GM18907 (cell line): ENCODE measurements at regions not wholly inside any gene's neighbourhood (a gene's known extent, or its start where the extent isn't known, plus 50 kb on each side); places are given as distances from the start of the nearest gene placed in this dataset.
"Not testable (repeated sequence)": the region's sequence is repeated elsewhere in the genome, so short reads cannot be mapped to it uniquely, and the experiment has no call there.

Experiments
- ATAC-seq: cut with Tn5 transposase; IDR thresholded peaks from one replicate; pipeline ENCODE4 v1.9.1; 2021; ENCODE audit warnings: mild to moderate bottlenecking, moderate library complexity; ENCODE audit not compliant: unreplicated experiment

DNA sequence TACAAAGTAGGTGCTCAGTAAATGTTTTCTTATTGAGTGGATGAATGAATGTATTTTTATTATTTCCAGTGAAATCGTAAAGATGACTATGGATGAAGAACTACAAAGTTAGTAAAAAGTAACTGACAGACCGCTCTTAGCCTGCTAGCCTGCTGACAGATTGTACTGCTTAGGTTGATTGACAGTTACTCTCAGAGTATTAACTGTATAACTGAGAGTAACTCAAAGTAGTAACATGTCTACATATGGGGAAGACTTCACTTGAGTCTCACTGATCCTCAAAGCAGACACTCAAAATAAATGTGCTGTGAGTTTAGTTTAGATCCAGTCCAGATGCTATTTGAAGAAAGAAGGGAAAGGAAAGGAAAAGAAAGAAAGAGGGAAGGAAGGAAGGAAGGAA lies 272.3 kb upstream of the AMIGO2 start:
- ATAC-seq, result no peak

DNA sequence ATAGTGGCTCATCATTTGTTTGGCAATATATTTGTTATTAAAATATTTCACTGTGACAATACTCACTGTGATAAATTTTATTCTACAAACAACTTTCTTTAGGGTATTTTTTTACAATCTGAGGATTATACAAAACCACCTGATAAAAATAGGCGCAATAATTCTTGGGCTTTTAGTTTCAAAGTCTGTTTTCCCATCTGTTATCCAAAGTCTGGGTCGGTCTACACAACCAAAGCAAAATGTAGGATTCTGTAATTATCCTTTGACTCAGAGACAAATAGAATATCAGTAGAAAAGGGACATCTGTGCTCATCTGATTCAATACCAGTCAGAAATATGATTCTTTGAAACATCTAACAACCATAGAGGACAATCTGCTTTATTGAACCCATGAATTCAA lies 271.8 kb upstream of the AMIGO2 start:
- ATAC-seq, result no peak

DNA sequence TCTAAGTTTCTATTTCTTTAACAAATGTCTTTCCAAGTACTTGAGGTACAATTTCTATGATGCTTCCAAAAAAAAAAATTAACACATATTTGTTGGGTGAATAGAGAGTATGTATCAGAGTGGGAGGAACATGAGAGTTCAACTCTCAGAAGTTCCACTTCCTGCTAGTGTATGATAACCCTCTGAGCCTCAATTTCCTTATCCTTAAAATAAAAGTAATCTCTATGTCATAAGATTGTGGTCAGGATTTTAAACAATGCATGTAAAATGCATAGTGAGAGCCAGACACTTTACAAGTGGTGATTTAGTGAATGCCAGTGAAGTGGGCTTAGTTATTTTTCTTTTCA lies 270.3 kb upstream of the AMIGO2 start:
- ATAC-seq, result no peak

DNA sequence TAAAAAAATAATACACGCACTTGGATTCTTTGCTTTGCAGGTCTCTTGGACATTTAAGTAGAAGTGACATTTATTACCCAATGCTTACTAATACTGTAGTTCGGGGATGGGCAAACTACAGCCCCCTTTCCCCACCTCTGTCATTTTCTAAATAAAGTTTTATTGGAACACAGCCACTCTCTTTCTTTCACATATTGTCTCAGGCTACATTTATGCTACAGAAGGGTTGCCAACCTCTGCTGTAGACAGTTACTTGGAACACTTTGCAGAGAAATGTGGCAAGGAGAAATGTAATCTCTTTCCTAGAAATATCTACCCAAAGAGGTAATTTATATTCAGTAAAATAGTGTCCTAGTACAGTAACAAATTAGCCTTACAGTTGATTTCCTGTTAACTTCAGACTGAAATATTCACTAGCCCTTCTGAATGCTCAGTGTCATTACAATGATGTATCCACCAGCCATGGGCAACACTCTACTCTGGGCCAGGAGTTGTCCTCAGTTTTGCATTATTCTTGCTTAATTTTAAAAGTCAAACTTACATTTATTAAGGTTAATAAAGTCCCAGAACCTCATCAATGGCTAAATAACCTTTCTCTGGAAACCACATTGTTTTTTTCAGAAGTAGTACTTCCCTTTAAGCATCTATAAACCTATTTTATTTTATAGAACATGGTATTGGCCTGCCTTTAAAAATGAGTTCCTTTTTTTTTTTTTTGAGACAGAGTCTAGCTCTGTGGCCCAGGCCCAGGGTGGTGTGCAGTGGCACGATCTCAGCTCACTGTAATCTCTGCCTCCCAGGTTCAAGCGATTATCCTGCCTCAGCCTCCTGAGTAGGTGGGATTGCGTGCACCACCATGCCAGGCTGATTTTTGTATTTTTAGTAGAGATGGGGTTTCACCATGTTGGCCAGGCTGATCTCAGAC lies 269.6 kb upstream of the AMIGO2 start:
- no peak for ATAC-seq

DNA sequence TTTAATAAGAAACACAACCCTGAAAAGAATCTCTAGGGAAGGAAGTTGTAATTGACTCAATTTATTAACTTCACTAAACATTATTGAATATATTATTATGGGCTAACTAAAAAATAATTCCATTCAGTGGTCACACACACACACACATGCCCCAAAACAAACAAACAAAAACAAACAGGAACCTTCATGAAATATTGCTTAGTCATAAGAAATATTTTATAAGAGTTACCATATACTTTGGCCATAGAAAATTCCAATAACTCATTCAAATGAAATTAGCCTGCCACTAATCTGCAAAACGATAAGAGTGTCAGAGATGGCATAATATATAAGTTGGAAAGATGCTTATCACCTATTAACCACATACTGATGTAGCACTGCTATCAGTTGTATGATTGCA lies 268.4 kb upstream of the AMIGO2 start:
- ATAC-seq, result no peak

DNA sequence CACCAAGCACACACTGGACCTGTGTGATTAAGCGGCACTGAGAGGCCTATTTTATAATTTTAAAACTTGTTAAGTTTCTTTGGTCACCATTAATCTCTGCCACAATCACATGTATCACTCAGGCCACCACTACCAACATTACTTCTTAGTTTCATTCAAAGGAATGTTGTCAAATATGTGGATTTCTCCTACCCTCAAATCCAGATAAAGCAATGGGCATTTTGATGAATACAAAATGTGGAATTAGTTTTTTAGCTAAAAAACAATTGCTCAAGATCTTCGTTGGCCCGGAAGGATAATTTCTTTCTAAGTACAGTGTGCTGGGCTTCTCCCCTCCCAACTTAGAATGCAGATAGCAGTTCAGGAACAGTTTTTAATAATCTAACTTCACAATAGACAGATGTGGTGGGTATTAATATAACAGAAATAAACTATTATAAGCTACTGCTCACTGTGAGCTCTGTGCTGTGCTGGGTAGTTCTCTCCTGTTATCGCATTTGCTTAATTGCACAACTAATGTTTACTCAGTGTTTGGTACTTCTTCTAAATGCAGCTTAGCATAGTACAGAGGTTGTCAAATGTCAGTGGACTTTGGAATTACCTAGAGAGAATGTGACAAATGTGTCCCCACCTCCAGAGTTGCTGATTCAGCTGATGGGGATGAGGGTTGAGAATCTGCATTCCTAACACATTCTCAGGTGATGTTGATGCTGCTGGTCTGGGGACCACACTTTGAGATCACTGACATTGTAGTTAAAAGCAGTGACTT lies 266.7 kb upstream of the AMIGO2 start:
- no peak for ATAC-seq

DNA sequence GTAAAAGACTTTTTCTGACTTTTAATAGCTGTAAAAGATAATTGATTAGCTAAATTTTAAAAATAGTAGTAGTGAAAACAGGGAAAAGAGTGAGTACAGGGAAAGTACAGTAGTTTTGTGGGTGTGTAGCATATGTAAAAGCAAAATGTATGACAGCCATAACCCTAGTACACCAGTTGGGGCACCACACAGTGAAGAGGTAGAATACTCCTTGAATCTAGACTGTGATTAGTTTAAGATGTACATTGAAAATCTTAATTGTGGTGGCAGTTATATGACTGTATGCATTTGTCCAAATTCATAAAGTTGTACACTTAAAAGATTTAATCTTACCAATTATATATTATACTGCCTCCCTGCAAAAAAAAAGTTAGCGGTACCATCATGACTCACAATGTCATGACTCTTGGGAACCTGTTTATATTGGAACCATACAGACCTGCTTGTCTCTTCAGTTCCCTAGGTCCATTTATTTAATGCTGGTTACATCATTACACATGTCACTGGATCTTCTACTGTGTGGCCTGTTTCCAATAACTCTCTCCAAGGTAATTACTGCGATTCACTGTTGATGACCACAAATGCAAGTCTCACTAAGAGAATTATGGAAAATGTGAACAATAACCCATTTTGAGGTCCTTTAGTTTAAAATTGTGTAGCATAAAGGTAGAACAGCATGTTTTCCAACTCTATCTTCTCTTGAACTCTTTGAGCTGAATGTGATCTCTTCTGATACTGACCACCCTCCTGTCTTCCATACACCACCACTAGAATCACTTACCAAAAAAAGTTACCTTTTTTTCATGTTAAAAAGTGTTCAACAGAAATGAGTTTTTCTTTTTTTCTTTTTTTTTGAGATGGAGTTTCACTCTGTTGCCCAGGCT lies 264.2 kb upstream of the AMIGO2 start:
- ATAC-seq, result no peak

DNA sequence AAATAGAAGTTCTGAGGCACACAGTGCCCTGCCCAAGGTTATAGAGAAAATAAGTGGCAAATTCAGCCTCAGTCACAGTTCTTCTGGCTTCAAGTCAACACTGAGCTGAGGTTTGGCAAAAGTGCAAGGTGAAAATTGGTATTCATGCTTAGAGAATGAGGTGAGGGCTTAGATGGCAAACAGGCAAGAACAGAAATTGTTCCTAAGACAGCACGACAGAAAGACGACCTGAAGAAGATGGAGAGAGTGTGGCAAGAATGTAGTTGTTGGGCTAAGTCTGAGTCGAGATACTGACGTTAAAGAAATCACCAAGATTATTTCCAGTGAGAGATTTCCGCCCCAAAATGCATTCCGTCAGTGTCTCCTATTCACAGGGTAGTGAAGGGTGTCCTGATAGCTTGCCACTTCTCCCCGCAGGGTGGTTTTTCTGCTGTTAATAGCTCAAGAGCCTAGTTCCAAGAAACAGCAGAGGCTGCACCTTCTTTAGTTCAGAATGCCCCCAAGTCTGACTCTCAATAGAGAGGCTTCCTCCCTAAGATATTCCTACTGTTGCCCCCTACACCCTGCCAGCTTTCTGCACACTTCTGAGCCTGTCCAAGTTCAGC lies 260.8 kb upstream of the AMIGO2 start:
- ATAC-seq, result no peak

DNA sequence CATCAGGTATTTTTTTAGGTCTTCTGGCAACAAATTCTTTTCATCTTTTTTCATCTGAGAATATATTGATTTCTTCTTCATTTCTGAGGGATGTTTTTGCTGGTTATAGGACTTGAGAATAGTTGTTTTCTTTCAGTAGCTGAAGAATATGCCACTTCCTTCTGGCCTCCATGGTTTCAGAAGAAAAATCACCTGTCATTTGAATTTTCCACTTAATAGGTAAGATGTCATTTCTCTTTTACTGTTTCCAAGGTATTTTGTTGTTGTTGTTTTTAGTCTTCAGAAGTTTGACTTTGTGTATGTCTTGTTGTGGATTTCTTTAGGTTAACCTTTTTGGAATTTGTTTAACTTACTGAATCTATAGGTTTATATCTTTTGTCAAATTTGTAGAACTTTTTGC lies 257.8 kb upstream of the AMIGO2 start:
- no peak for ATAC-seq

DNA sequence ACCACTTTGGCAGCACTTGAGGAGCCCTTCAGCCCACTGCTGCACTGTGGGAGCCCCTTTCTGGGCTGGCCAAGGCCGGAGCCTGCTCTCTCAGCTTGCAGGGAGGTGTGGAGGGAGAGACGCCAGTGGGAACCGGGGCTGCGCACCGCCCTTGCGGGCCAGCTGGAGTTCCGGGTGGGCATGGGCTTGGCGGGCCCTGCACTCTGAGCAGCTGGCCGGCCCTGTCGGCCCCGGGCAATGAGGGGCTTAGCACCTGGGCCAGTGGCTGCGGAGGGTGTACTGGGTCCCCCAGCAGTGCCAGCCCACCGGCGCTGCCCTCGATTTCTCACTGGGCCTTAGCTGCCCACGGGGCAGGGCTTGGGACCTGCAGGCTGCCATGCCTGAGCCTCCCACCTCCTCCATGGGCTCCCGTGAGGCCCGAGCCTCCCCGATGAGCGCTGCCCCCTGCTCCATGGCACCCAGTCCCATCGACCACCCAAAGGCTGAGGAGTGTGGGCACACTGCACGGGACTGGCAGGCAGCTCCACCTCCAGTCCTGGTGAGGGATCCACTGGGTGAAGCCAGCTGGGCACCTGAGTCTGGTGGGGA lies 253.6 kb upstream of the AMIGO2 start:
- ATAC-seq, result not testable (repeated sequence)

DNA sequence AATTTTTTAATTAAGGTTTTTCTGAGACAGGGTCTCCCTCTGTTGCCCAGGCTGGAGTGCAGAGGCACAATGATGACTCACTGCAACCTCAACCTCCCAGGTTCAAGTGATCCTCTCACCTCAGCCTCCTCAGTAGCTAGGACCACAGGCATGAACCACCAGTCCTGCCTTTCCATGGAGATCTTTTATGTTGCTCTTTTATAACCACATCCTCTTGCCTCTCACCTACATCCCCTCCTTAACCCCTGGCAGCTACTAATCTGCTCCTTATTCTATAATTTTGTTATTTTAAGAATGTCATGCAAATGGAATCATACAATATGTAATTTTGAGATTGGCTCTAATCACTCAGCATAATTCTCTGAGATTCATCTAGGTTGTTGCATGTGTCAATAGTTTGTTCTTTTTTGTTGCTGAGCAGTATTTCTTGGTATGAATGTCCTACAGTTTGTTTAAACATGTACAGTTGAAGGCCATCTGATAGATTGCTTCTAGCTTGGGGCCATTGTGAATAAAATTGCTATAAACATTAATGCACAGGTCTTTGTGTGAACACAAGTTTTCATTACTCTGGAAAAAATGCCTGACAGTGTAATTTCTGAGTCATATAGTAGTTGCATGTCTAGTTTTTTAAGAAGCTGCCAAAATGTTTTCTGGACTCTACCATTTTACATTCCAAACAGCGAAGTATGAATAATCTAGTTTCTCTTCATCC lies 249.2 kb upstream of the AMIGO2 start:
- no peak for ATAC-seq

DNA sequence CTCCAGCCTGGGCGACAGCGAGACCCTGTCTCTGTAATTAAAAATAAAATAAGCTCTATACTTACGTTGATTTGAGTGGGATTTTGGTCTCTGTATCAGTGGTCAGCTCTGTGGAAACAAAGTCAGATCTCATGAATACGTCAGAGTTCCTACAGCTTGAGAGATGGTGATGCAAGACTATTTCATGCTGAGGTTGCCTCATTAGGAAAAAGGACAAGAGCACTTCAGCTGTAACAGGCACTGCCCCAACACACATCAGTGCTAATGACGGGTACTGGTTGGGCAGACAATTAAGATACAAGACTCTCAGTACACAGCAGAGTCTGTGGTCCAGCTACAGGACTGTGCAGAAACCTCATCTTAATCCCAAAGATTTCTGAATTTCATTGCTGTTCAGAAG lies 246.4 kb upstream of the AMIGO2 start:
- no peak for ATAC-seq

DNA sequence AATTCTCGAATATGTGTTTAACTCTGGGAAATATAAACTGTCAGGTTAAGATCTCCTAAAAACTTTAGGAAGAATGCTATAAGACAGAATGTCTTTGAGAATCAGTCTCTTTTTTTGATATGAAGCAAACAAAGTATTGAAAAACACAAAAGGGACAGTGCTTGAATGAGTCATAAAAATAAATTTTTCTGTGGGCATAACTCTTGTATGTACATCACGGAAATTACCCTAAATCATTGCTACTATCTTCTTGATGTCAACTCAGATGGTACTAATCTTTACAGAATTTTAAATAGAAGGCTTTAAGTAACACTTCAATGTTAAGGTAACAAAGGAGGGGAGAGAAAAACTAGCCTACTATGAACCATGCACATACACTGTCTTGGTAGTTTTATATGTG lies 244.0 kb upstream of the AMIGO2 start:
- no peak for ATAC-seq

DNA sequence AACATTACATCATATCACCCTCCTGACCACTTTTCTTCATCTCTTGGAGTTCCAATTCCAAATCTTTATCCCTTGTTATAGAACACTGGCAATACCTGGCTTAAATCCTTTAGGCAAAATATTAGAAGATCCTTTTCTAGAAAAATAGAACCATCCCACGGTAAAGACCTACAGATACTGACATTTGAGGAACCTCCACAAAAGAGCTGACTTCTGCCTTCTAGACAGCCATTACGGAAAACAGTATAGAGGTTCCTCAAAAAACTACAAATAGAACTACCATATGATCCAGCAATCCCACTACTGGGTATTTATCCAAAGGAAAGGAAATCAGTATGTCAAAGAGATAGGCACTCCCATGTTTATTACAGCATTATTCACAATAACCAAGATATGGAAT lies 241.7 kb upstream of the AMIGO2 start:
- ATAC-seq, result no peak

DNA sequence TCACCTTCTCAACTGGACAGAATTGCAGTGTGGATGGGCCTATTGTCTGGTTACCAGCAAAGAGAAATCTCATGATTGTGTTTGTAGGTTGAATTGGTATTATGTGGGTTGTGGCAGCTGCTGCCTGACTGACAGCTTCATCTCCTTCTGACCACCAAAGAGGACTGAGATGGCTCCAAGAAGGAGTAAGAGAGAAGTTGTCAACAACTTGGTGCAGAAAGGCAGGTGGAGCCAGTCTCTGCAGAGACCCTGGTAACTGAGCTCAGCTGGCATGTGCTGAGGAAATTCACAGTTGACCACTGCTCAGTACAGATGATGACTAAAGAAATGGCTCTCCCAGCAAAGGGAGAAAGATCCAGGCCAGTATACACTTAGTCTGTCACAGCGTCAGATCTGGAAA lies 240.0 kb upstream of the AMIGO2 start:
- no peak for ATAC-seq

DNA sequence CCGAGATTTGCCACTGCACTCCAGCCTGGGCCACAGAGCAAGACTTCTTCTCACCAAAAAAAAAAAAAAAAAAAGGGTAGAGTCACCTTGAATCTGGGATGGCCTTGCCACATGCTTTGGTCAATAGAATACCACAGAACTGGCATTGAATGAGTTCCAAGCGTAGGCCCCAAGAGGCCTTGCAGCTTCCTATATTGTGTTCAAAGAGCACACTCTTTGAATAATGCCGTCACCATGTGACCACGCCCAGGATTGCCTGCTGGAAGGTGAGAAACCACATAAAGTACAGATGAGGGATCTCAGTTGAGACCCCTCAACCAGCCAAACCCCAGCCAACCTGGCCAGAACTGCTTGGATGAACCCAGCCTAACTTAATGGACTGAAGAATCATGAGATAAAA lies 239.2 kb upstream of the AMIGO2 start:
- no peak for ATAC-seq

DNA sequence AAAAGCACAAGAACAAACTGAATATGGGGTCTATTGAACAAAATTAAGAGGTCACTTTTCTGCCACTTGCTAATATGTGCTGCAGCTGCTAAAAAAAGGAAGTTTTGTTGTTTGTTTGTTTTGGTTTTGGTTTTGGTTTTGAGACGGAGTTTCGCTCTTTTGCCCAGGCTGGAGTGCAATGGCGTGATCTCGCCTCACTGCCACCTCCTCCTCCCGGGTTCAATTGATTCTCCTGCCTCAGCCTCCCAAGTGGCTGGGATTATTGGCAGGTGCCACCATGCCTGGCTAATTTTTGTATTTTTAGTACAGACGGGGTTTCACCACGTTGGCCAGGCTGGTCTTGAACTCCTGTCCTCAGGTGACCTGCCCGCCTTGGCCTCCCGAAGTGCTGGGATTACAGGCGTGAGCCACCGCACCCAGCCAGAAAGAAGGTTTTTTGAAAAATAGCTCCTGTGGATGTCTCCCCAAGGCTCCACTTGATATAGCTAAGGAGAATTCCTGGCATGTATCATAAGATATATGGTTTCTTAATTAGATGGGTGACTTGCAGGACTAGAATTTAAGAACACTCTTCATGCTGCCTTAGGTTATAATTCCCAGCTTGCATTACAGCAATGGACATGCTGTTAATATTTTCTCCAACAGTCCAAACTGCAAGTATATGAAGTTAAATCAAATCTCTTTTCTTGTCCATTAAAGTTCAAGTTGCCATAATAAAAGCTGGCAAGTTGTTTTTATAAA lies 237.6 kb upstream of the AMIGO2 start:
- peak; percentile 63 for ATAC-seq

DNA sequence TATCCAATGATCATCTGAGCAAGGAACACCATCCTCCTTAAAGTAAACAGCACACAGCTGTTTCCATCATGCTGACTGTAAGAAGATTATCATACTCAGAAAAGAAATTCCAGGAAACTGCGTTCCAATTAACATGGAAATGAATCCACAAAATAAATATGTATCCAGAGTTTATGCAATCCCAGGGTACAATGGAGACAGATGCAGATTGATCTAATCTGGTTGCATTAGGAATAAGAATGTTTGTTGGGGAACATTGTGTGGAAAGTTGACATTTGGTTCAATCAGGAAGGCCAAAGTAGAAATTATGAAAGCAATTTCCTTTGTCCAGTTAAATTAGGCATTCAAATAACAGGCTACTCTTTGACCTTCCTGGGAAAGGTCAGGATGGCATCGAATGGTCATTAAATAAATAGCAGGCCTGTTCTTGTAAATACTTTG lies 236.9 kb upstream of the AMIGO2 start:
- ATAC-seq, result no peak

DNA sequence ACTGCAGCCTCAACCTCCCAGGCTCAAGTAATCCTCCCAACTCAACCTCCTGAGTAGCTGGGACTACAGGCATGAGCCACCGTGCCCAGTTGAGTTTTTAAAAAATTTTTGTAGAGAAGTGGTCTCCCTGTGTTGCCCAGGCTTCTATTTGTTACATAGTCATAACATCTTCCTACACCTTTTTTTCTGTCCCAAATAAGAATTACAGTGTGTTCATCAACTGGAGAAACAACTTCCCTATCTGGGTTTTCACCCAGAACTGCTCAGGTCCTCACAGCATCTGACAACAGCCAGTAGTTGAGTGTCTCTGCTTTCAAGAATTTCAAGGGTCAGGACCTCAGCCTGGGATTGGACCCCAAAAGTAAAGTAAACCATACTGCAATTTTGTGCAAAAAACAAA lies 235.2 kb upstream of the AMIGO2 start:
- ATAC-seq, result no peak
